Testis (tissue), 2 donors: ENCODE measurements at regions not wholly inside any gene's neighbourhood (a gene's known extent, or its start where the extent isn't known, plus 50 kb on each side); places are given as distances from the start of the nearest gene placed in this dataset.

Experiments used
- DNase-seq: peaks from one replicate; pipeline ENCODE4 v3.0.0-alpha.2; 2019
- H3K27ac ChIP-seq, 2 donors: fragments of 200-600 bp; sonication (generic); one replicate each; pipeline ENCODE4 v1.5.1; 2019
- H3K27me3 ChIP-seq: fragments of 200-600 bp; sonication (generic); one replicate; pipeline ENCODE4 v1.5.1; 2019
- H3K36me3 ChIP-seq: fragments of 200-600 bp; sonication (generic); one replicate; pipeline ENCODE4 v1.5.1; 2017; ENCODE audit warnings: low read depth; ENCODE audit errors: missing control alignments
- H3K4me1 ChIP-seq: fragments of 200-600 bp; sonication (generic); one replicate; pipeline ENCODE4 v1.5.1; 2019
- H3K4me3 ChIP-seq, 2 donors: fragments of 200-600 bp; sonication (generic); one replicate each; pipeline ENCODE4 v1.5.1; 2017 to 2019
- H3K9me3 ChIP-seq: fragments of 200-600 bp; sonication (generic); one replicate; pipeline ENCODE4 v1.5.1; 2017
- CTCF ChIP-seq, 3 experiments: fragments of 450-650 bp in 2 of 3; fragments of 200-600 bp in 1 of 3; sonication (generic) in 1 of 3; IDR thresholded peaks; one replicate each; pipeline ENCODE4 v1.5.1; 2016 to 2019; ENCODE audit warnings: antibody characterized with exemption in 3 of 3, mild to moderate bottlenecking in 2 of 3, moderate library complexity in 1 of 3
- POLR2A ChIP-seq: fragments of 450-650 bp; IDR thresholded peaks from one replicate; pipeline ENCODE4 v1.6.1; 2017; ENCODE audit warnings: antibody characterized with exemption, mild to moderate bottlenecking, moderate library complexity
- WGBS, 2 donors: methylation state at CpG; one replicate each; pipeline ENCODE4 v1.1.5; 2018; 5-methylcytosine and 5-hydroxymethylcytosine counted together
- intact Hi-C: fragments of 100-400 bp; cut with DNase I; formaldehyde crosslinking; loops from one replicate; pipeline ENCODE4 v1.15.1; 2023; ENCODE audit warnings: low total_unique reads

GRCh38 chr11:21895686-21896085, 297.2 kb upstream of the ANO5 start:
- H3K27me3 ChIP-seq, result no peaks in the 10 kb centered on the region
- no peaks in the 10 kb centered on the region for H3K9me3 ChIP-seq
- H3K4me1 ChIP-seq, result no peaks in the 10 kb centered on the region
- DNase-seq, result no peak
- no peak overlapping the region for H3K4me3 ChIP-seq
- no peak for TF ChIP-seq POLR2A
- no peak for TF ChIP-seq CTCF (IDR thresholded peaks at IDR 0.05)
- H3K27ac ChIP-seq, result no peak overlapping the region
- H3K36me3 ChIP-seq, result no peaks in the 10 kb centered on the region
- intact Hi-C loops, result no loop called here

- no peaks in the 10 kb centered on the region for H3K9me3 ChIP-seq
- no peak for DNase-seq
- H3K36me3 ChIP-seq, result no peaks in the 10 kb centered on the region
- H3K27me3 ChIP-seq, result no peaks in the 10 kb centered on the region
- 52 to 59% methylated on average over 2 of the region's 2 CpGs for WGBS, 2 donors
- H3K4me1 ChIP-seq, result no peaks in the 10 kb centered on the region
- H3K4me3 ChIP-seq, result no peak overlapping the region
- intact Hi-C loops, result no loop called here
- no peak overlapping the region for H3K27ac ChIP-seq
- TF ChIP-seq POLR2A, result no peak
- TF ChIP-seq CTCF (IDR thresholded peaks at IDR 0.05), result no peak
Observed at GRCh38 chr11:21896216-21896615, 296.7 kb upstream of the ANO5 start.

- TF ChIP-seq POLR2A, result no peak
- TF ChIP-seq CTCF (IDR thresholded peaks at IDR 0.05), result no peak
- 55 to 67% methylated on average over 3 of the region's 3 CpGs for WGBS, 2 donors
- Histone ChIP-seq H3K36me3 (no peaks in the 10 kb centered on the region), H3K9me3 (no peaks in the 10 kb centered on the region), H3K27ac (no peak overlapping the region), H3K27me3 (no peaks in the 10 kb centered on the region), H3K4me3 (no peak overlapping the region), H3K4me1 (no peaks in the 10 kb centered on the region)
- no peak for DNase-seq
- intact Hi-C loops, result no loop called here
Observed at GRCh38 chr11:21896746-21897602, 295.9 kb upstream of the ANO5 start.

GRCh38 chr11:21897752-21898151, 295.1 kb upstream of the ANO5 start:
- Histone ChIP-seq H3K9me3 (no peaks in the 10 kb centered on the region), H3K27ac (no peak overlapping the region), H3K4me1 (no peaks in the 10 kb centered on the region), H3K4me3 (no peak overlapping the region), H3K36me3 (no peaks in the 10 kb centered on the region), H3K27me3 (no peaks in the 10 kb centered on the region)
- intact Hi-C loops, result no loop called here
- WGBS, 2 donors, result 77 to 89% methylated on average over 1 of the region's 1 CpG
- no peak for DNase-seq
- no peak for TF ChIP-seq POLR2A
- TF ChIP-seq CTCF (IDR thresholded peaks at IDR 0.05), result no peak

- intact Hi-C loops, result no loop called here
- TF ChIP-seq POLR2A (no peak), CTCF (IDR thresholded peaks at IDR 0.05) (no peak)
- Histone ChIP-seq H3K4me1 (no peaks in the 10 kb centered on the region), H3K9me3 (no peaks in the 10 kb centered on the region), H3K4me3 (no peak overlapping the region), H3K36me3 (no peaks in the 10 kb centered on the region), H3K27me3 (no peaks in the 10 kb centered on the region), H3K27ac (no peak overlapping the region)
- DNase-seq, result no peak
Observed at GRCh38 chr11:21908211-21908610, 284.7 kb upstream of the ANO5 start.
